PC-3 (cell line): ENCODE measurements at regions not wholly inside any gene's neighbourhood (a gene's known extent, or its start where the extent isn't known, plus 50 kb on each side); places are given as distances from the start of the nearest gene placed in this dataset.
A peak's percentile ranks its signal among the peaks of the same experiment; 100 is the strongest.

Source experiments
- ATAC-seq: fragments of 200-7000 bp; cut with Tn5 transposase; 2 replicates; pipeline ENCODE4 v1.9.1; 2020; ENCODE audit warnings: mild to moderate bottlenecking, moderate library complexity
- BruUV-seq: library from RNA; stranded (reverse); fragments of 400-500 nt; replicated peaks from 2 replicates; lab custom pipeline; 2021; lab: Mats Ljungman, UMichigan
- CTCF ChIA-PET: fragments of 300-600 bp; sonication (Branson Sonifier 250); formaldehyde crosslinking; loops from one replicate; lab custom pipeline; 2022; ENCODE audit warnings: antibody characterized with exemption; lab: Charles Lee
- POLR2A ChIA-PET: fragments of 300-600 bp; sonication (Branson Sonifier 250); formaldehyde crosslinking; loops from one replicate; lab custom pipeline; 2022; ENCODE audit warnings: antibody characterized with exemption; ENCODE audit not compliant: unreplicated experiment; lab: Charles Lee
- DNase-seq: peaks from one replicate; pipeline ENCODE4 v3.0.0-alpha.2; 2015
- H2AFZ ChIP-seq: fragments of 300-600 bp; sonication (generic); 2 replicates; pipeline ENCODE4 v1.6.0; 2016; ENCODE audit warnings: antibody characterized with exemption, low read length
- H3F3A ChIP-seq: fragments of 300-600 bp; sonication (generic); one replicate; pipeline ENCODE4 v1.6.0; 2017; ENCODE audit warnings: antibody characterized with exemption, low read length, control low read depth, mild to moderate bottlenecking; ENCODE audit not compliant: unreplicated experiment
- H3K27ac ChIP-seq: fragments of 300-600 bp; sonication (generic); 2 replicates; pipeline ENCODE4 v1.5.1; 2016; ENCODE audit warnings: mild to moderate bottlenecking, low read length
- H3K27me3 ChIP-seq: fragments of 300-600 bp; sonication (generic); 2 replicates; pipeline ENCODE4 v1.6.1; 2016; ENCODE audit warnings: low read length, mixed read lengths
- H3K36me3 ChIP-seq: fragments of 300-600 bp; sonication (generic); 2 replicates; pipeline ENCODE4 v1.6.1; 2016; ENCODE audit warnings: low read depth, mixed run types, low read length, mixed read lengths
- H3K4me1 ChIP-seq: fragments of 300-600 bp; sonication (generic); 2 replicates; pipeline ENCODE4 v1.5.1; 2016; ENCODE audit warnings: low read length; ENCODE audit not compliant: insufficient read depth
- H3K4me2 ChIP-seq: fragments of 300-600 bp; sonication (generic); 2 replicates; pipeline ENCODE4 v1.6.0; 2016; ENCODE audit warnings: low read length
- H3K4me3 ChIP-seq: fragments of 300-600 bp; sonication (generic); 2 replicates; pipeline ENCODE4 v1.5.1; 2016; ENCODE audit warnings: mild to moderate bottlenecking, low read length, mixed read lengths
- H3K79me2 ChIP-seq: fragments of 300-600 bp; sonication (generic); 2 replicates; pipeline ENCODE4 v1.6.1; 2017; ENCODE audit warnings: low read length, mixed read lengths
- H3K9ac ChIP-seq: fragments of 300-600 bp; sonication (generic); 2 replicates; pipeline ENCODE4 v1.6.0; 2016; ENCODE audit warnings: mild to moderate bottlenecking, low read length
- H3K9me2 ChIP-seq: fragments of 300-600 bp; sonication (generic); replicated peaks from 2 replicates; pipeline ENCODE4 v1.6.1; 2016; ENCODE audit warnings: mixed run types, low read length, mixed read lengths
- H3K9me3 ChIP-seq: fragments of 300-600 bp; sonication (generic); 2 replicates; pipeline ENCODE4 v1.6.1; 2016; ENCODE audit warnings: low read length, mixed read lengths
- H4K20me1 ChIP-seq: fragments of 300-600 bp; sonication (generic); 2 replicates; pipeline ENCODE4 v1.6.1; 2016; ENCODE audit warnings: low read length, mixed read lengths
- EZH2 ChIP-seq: fragments of 300-600 bp; sonication (generic); IDR thresholded peaks from one replicate; pipeline ENCODE4 v1.6.1; 2017; ENCODE audit warnings: antibody characterized with exemption, mild to moderate bottlenecking, low read length; ENCODE audit not compliant: unreplicated experiment
- EZH2phosphoT487 ChIP-seq: fragments of 300-600 bp; sonication (generic); IDR thresholded peaks from 2 replicates; pipeline ENCODE4 v1.6.1; 2018; ENCODE audit warnings: mild to moderate bottlenecking, antibody characterized with exemption, low read length, borderline replicate concordance
- intact Hi-C: fragments of 100-400 bp; cut with micrococcal nuclease; formaldehyde crosslinking; loops from 2 replicates; pipeline ENCODE4 v1.9.0; 2023
- TF ChIP-seq, protein P1 (sequence below): fragments of 300-600 bp; sonication (generic); conservative IDR thresholded peaks from 2 replicates; pipeline ENCODE4 v1.5.1; 2017; ENCODE audit warnings: antibody characterized with exemption, low read depth, mild to moderate bottlenecking, low read length

DNA sequence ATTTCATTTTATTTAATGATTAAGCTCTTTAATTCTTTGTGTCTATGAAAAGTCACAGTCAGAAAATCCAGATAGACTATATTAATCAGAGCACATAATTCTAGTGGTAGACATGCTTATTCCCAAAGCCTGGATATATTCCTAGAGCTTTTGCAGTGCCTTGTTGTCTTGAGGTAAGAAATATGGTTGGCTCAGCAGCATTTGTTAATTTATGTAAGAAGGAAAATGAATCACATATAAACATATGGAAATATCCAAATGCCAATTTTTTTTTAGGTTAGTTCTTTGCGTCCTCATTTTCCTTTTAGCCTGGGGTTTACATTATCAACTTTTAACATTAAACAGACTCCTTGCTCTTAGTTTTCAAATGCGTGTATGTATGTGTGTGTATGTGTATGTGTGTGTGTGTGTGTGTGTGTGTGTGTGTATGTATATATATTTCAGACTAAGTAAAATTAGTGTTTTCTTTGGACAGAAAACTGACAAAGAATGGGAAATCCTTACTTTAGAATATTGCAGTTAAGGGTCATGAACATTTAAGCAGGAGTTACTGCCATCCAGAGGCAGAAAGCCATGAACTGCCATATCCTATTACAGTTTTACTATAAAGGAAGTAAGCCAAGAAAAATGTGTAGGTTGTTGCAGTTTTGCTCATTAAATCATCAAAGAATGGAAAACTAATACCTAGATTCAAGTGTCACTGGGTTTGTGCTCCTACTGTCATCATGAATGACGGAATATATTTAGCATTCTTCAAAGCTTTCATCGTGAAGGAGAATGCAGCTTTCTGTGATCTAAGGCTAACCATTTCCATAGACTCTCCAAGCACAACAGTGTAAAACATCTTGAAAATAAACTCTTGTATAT is 477.1 kb upstream of the NR5A2 start:
- no peaks in the 10 kb centered on the region for H3K9me2 ChIP-seq
- no peak overlapping the region for H3K9ac ChIP-seq
- H3K36me3 ChIP-seq, result no peaks in the 10 kb centered on the region; the same call in 1 of the 2 replicates
- no peaks in the 10 kb centered on the region for H4K20me1 ChIP-seq
- ATAC-seq (peak; percentile 59), DNase-seq (peak; percentile 38)
- intact Hi-C loops, result loop anchor here (2.0 to 5.0 kb wide), 3 partner anchors 278 to 794 kb away; no protein-coding TSS in a partner anchor
- H2AFZ ChIP-seq, result no peak overlapping the region
- BruUV-seq, result no TSS peak
- H3K27ac ChIP-seq, result no peak overlapping the region
- H3K9me3 ChIP-seq, result no peaks in the 10 kb centered on the region
- H3K4me1 ChIP-seq, result peaks cover 16% of the 10 kb centered on the region; the same call in 1 of the 2 replicates
- H3K27me3 ChIP-seq, result no peaks in the 10 kb centered on the region
- ChIA-PET POLR2A (no interaction called here), CTCF (interaction anchor here (0.7 kb wide), 1 partner anchor 87 kb away, joined by 3 read pairs; no protein-coding TSS in a partner anchor)
- no peak for TF ChIP-seq EZH2
- TF ChIP-seq, protein P1, sequence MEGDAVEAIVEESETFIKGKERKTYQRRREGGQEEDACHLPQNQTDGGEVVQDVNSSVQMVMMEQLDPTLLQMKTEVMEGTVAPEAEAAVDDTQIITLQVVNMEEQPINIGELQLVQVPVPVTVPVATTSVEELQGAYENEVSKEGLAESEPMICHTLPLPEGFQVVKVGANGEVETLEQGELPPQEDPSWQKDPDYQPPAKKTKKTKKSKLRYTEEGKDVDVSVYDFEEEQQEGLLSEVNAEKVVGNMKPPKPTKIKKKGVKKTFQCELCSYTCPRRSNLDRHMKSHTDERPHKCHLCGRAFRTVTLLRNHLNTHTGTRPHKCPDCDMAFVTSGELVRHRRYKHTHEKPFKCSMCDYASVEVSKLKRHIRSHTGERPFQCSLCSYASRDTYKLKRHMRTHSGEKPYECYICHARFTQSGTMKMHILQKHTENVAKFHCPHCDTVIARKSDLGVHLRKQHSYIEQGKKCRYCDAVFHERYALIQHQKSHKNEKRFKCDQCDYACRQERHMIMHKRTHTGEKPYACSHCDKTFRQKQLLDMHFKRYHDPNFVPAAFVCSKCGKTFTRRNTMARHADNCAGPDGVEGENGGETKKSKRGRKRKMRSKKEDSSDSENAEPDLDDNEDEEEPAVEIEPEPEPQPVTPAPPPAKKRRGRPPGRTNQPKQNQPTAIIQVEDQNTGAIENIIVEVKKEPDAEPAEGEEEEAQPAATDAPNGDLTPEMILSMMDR, result peak; percentile 39
- H3F3A ChIP-seq, result no peaks in the 10 kb centered on the region
- H3K79me2 ChIP-seq, result no peaks in the 10 kb centered on the region
- H3K4me3 ChIP-seq, result no peak overlapping the region
- H3K4me2 ChIP-seq, result no peak overlapping the region

DNA sequence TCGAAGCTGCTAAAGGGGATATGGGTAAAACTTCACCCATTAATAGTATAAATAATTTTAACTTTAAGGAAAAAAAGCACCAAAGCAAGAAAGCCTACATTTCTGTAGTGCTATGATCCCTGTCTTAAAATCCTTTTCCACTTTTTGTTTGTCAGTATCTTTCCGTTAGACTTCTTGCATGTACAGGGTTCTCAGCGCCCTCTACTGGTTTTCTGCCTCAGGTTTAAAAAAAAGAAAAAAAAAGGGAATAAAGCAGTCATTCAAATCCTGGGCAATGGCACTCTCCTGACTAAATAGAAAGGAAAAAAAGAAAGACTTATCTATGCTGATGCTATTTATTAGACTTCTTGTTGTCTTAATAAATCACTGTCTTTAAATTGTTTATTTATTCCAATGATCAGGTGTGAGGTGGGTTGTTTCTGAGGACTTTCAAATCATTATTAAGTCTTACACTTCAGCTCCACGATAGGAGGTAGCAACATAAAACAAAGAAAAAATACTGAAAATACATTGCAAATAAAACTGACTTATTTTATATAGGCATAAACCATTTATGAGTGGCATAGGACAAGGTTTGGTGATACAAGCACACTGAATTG is 475.4 kb upstream of the NR5A2 start:
- Histone ChIP-seq H3K9ac (no peak overlapping the region), H3K4me3 (no peak overlapping the region), H3F3A (no peaks in the 10 kb centered on the region), H3K4me1 (peaks cover 12% of the 10 kb centered on the region; the same call in 1 of the 2 replicates), H2AFZ (no peak overlapping the region), H3K79me2 (no peaks in the 10 kb centered on the region), H3K27me3 (no peaks in the 10 kb centered on the region), H3K27ac (no peak overlapping the region), H3K9me3 (no peaks in the 10 kb centered on the region), H3K4me2 (no peak overlapping the region), H3K9me2 (no peaks in the 10 kb centered on the region), H3K36me3 (no peaks in the 10 kb centered on the region; the same call in 1 of the 2 replicates), H4K20me1 (no peaks in the 10 kb centered on the region)
- TF ChIP-seq EZH2phosphoT487, result no peak
- no peak for TF ChIP-seq EZH2
- TF ChIP-seq, protein P1, result peak; percentile 79
- ChIA-PET POLR2A (no interaction called here), CTCF (no interaction called here)
- BruUV-seq, result no TSS peak
- intact Hi-C loops, result loop anchor here (2.0 to 5.0 kb wide), 3 partner anchors 280 to 795 kb away; no protein-coding TSS in a partner anchor
- ATAC-seq, result peak; percentile 22; the same call in 1 of the 2 replicates
- DNase-seq, result peak; percentile 73
